HG03432 (cell line): ENCODE measurements at regions not wholly inside any gene's neighbourhood (a gene's known extent, or its start where the extent isn't known, plus 50 kb on each side); places are given as distances from the start of the nearest gene placed in this dataset.
"Not testable (repeated sequence)": the region's sequence is repeated elsewhere in the genome, so short reads cannot be mapped to it uniquely, and the experiment has no call there.

Experiments
- ATAC-seq: cut with Tn5 transposase; IDR thresholded peaks from one replicate; pipeline ENCODE4 v1.9.1; 2021; ENCODE audit warnings: mild to moderate bottlenecking, moderate library complexity; ENCODE audit not compliant: unreplicated experiment

DNA sequence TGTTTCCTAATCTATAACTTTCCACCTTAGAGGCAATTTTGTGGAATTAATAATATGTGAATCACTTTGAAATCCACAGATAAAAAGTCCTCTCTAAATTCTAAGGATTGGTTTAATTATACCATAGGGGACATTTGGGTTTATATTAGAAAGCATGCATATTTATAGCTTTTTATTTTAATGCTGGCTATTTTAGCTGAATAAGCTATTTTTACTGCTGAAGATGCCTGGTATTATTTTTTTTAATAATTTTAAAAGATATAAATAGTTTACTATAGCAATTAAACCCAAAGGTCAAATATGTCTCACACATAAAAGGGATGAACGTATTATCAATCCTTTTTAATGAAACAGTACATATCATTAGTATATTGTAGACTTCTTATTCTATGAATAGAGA, 415.4 kb downstream of the MAGEB5 start:
- no peak for ATAC-seq

DNA sequence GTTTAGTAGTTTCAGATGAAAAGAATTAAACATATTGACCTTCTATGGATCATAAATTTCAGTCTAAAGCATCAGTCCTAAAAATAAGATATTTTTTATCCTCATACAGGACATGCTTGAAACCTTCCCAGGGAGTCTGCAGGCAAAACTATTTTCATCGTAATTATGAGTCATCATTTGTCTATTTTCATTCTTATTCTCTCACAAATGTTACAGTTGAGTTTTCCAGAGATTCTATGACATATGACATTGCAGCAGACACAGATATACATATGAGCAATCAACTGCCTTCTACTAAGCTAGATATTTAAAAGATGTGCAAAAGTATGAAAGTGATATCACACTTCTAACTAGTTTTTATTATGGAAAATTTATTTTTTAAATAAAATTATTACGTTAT, 398.0 kb downstream of the MAGEB5 start:
- no peak for ATAC-seq

GRCh38 chrX:26606971-26607370, 391.0 kb downstream of the MAGEB5 start:
- no peak for ATAC-seq

DNA sequence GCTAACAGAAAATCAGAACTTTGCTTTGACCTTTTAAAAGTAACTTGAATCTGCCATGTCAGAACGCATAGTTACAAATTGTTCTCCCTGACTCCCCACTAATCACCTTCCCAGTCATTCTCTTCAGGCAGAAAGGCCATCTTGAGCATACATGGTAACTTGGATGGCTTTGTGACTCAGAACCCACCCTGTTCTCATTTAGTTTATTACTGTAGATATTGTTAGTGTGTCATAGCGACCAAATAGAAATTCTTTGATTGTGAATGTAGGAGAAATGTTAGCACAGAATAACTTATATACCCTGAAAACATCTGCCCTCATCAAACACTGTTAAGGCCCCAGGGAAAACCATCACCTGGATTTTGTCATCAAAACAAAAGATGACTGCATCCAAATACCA, 382.0 kb downstream of the MAGEB5 start:
- no peak for ATAC-seq

DNA sequence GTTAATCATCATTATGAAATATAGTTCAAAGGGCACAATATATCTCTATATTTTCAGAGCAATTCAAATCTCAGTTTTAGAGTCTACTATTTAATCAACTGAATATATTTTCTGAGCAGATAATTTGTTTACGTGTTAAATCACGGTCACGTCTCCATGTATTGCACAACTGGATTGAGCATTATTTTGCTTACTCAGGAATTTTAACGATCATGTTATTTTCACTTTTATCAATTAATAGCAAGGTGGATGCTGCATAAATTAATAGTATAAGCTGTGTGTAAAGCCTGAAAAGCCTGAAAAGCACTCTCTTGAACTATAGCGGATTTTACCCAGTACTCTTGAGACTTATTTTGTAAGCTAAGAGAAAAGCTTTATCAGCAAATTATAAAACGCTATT, 374.9 kb downstream of the MAGEB5 start:
- no peak for ATAC-seq

DNA sequence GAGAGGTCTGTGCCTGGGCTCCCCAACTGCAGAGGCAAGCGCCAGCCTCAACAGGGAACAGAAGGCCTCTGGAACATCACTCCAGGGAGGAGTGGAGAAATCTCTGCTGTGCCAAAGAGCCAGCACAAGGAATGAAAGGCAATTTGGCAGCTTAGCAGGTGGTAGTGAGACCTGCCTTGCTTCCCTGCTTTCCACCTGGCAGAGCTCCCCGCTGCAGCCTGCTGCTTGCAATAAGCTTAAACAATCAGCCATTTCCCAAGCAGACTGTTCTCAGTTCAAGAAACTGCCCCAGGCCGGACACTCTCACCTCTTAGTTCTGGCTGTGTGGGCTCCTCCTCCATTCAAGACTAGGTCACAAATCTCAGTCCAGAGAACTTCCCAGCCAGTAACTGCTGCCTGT, 370.6 kb downstream of the MAGEB5 start:
- no peak for ATAC-seq

- no peak for ATAC-seq
Measured at GRCh38 chrX:26581091-26581490, 365.1 kb downstream of the MAGEB5 start.

- ATAC-seq = no peak
Measured at GRCh38 chrX:26580021-26580420, 364.1 kb downstream of the MAGEB5 start.

DNA sequence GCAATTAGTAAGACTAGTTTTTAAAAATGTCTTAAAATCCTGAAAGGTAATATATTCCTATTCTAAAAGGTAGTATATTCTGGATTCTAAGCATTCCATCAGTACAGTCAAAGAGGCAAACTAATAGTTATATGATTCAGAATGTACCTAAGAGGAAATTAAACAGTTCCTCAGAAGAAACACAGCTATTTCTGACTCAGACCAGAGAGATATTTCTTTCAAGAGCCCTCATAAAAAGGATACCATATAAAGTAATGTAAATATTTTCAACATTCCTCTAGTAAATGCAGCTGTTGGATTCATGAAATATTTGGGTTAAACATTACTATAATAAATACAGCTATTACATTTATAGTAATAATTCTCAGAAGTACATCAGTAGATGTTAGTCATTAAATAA, 358.3 kb downstream of the MAGEB5 start:
- no peak for ATAC-seq

DNA sequence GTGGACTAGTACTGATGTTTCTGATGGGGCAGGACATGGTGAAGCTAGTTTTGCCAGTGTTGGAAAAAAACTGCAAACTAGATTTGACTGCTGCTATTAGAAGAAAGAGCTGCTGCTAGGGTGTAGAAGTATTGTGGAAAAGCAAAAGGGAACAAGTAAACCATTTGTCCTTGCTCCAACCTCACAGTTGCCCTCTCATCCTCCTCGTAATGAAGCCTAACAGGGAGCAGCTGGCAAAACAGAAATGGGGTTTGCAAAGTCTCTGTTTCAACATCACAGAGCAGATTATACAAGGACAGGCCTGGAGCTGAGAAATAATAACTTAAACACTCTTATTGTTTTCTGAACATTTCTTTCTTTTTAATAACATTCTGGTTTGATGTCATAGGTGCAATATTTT, 346.2 kb downstream of the MAGEB5 start:
- ATAC-seq = no peak

DNA sequence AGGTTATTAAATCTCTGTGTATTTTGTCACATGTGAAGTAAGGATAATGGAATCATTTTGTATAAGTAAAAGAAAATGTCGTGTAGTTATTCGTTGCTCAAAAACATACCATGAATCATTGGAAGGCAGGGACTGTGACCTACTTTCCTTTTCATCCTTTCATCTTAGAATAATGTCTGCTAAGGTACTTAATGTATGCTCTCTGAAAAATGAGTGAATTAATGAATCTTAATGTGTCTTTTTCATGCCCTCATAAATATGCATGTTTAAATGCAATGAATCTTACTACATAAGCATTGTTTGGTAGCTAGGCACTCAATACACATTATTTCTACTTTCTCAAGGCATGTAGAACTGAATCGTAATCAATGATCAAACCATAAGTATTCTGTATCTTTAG, 343.9 kb downstream of the MAGEB5 start:
- no peak for ATAC-seq

- ATAC-seq = no peak
Measured at GRCh38 chrX:26558719-26559386, 342.9 kb downstream of the MAGEB5 start.

DNA sequence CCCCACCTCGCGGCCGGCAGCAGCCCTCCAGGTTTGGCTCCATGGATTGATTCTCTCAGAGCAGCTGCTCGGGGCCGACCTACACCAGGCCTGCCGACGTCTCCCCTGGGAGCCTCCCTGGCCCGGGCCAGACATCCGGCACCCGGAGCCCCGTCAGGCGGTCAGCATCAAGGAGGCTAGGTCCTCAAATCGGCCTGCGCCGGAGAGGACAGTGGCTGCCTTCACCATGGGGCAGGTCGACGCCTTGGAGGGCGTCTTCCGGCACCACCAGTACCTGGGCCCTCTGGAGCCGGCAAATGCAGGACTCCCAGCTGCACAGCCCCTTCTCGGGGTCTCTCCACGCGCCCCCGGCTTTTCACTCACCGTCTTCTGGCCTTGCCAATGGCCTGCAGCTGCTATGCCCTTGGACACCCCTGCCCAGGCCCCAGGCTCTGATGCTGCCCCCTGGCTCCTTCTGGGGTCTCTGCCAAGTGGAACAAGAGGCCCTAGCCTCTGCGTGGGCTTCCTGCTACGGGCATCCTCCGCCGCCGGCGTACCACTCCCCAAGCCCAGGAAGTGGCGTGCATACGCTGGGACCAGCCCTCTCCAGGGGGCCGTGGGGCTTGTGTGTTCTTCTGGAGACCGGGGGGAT, 341.8 kb downstream of the MAGEB5 start:
- ATAC-seq = no peak

GRCh38 chrX:26525768-26526167, 309.8 kb downstream of the MAGEB5 start:
- not testable (repeated sequence) for ATAC-seq

GRCh38 chrX:26522501-26522900, 306.5 kb downstream of the MAGEB5 start:
- no peak for ATAC-seq

DNA sequence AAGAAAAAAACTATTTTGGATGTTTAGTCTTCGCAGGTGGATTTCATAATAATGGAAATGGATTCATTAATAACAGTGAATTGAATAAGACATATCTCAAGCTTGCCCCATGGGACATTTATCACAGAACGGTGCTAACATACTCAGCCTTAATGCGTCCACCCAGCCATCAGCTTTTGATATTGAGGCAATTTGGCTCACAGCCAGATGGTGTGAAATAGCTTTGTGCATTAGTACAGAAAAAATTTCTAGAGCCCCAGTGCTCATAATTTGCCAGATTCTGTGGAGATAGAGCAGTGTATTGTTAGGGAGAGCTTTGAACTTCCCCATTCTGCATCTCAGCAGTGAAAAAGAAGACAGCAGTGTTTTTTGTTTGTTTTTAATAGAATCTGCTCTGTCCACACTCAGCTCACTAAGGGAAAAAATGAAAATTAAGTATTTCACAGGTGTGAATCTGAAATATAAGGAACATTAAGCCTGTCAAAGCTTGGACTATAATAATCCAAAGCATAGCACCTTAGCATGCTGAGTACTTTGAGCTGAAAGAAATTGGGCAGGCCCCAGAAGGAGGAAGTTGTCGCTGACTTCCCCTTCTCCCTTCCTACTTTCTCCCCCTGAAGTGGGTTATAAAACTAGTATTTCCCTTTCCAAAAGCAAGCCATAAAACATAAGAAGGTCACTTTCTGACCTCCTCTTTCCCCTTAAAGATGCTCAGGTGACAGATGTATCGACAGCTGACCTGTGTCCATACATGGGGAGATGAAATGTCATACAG, 295.8 kb downstream of the MAGEB5 start:
- ATAC-seq = no peak

GRCh38 chrX:26470941-26471340, 255.0 kb downstream of the MAGEB5 start:
- ATAC-seq = no peak

DNA sequence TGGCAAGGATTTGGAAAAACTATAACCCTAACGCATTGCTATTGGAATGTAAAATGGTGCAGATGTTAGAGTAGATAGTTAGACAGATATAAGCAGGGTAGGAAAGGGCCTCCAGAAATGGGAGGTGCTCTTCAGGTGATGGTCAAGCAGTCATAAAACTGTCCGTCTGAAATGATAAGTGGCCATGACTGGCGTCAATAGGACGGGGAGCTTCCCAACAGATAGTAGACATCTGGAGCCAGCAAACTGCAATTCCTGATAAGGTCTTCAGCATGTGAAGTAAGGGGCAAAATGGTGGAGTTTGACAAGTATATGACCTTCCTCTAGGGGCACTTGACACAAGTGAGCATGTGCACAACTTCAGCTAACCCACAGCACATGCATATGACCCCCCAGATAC, 250.4 kb downstream of the MAGEB5 start:
- ATAC-seq = no peak

DNA sequence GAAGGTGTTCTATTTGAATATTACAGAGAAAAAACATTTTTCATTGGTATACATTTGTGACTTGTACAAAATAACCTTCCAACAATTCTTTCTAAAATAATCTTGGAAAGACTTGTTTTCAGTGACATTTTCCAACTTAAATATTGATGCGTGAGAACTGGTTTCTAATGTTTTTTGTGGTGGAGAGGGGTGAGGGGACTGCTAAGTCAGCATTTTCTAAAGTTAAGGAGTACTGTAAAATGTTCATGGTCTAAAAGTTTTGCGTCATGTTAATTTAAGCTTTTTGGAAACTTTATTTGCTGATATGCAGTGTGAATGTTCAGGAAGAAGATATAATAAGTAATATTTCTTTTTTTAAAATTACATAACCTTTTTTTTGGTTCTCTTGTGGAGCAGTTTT, 229.3 kb downstream of the MAGEB5 start:
- ATAC-seq = no peak

- ATAC-seq = not testable (repeated sequence)
Measured at GRCh38 chrX:26444417-26444816, 228.4 kb downstream of the MAGEB5 start.

GRCh38 chrX:26442340-26442739, 226.4 kb downstream of the MAGEB5 start:
- ATAC-seq = no peak

GRCh38 chrX:26414534-26414933, 198.6 kb downstream of the MAGEB5 start:
- ATAC-seq = no peak
